SK-N-SH (cell line): ENCODE measurements at regions not wholly inside any gene's neighbourhood (a gene's known extent, or its start where the extent isn't known, plus 50 kb on each side); places are given as distances from the start of the nearest gene placed in this dataset.

ENCODE experiments used
- CTCF ChIP-seq: fragments of 200-600 bp; sonication (generic); IDR thresholded peaks from 2 replicates; pipeline ENCODE4 v1.6.1; 2017; ENCODE audit warnings: antibody characterized with exemption, mild to moderate bottlenecking, moderate library complexity
- ELF1 ChIP-seq: IDR thresholded peaks from 2 replicates; pipeline ENCODE4 v1.4.0; 2012
- EZH2phosphoT487 ChIP-seq: fragments of 200-600 bp; sonication (generic); IDR thresholded peaks from 2 replicates; pipeline ENCODE4 v1.6.1; 2017; ENCODE audit warnings: low read depth, mixed run types, mild to moderate bottlenecking, antibody characterized with exemption, moderate library complexity, borderline replicate concordance
- FOXJ3 ChIP-seq: sonication (generic); formaldehyde crosslinking; IDR thresholded peaks from 2 replicates; pipeline ENCODE4 v1.5.1; 2020; ENCODE audit warnings: mild to moderate bottlenecking, missing genetic modification reagents
- JUND ChIP-seq: IDR thresholded peaks from 2 replicates; pipeline ENCODE4 v1.4.0; 2012
- PBX3 ChIP-seq: IDR thresholded peaks from 2 replicates; pipeline ENCODE4; 2012
- POLR2AphosphoS5 ChIP-seq: IDR thresholded peaks from 2 replicates; pipeline ENCODE4 v1.6.1; 2012; ENCODE audit warnings: low read depth, low read length
- USF1 ChIP-seq: IDR thresholded peaks from 2 replicates; pipeline ENCODE4 v1.4.0; 2012; ENCODE audit warnings: low read depth, borderline replicate concordance
- ZBTB33 ChIP-seq: IDR thresholded peaks from 2 replicates; pipeline ENCODE4 v1.4.0; 2012; ENCODE audit warnings: low read depth, borderline replicate concordance

GRCh38 chr6:4676016-4676415 lies 100.2 kb upstream of the CDYL start:
- TF ChIP-seq CTCF (no peak), POLR2AphosphoS5 (no peak), USF1 (no peak), FOXJ3 (no peak), EZH2phosphoT487 (no peak), ELF1 (no peak), PBX3 (no peak), JUND (no peak), ZBTB33 (no peak)
